A549 (cell line): ENCODE measurements at regions not wholly inside any gene's neighbourhood (a gene's known extent, or its start where the extent isn't known, plus 50 kb on each side); places are given as distances from the start of the nearest gene placed in this dataset.
"Not testable (repeated sequence)": the region's sequence is repeated elsewhere in the genome, so short reads cannot be mapped to it uniquely, and the experiment has no call there.

Experiments
- ATAC-seq, 2 experiments: fragments of 200-7000 bp in 1 of 2; fragments of >200 bp in 1 of 2; cut with Nextera tagmentation in 1 of 2; cut with Tn5 transposase in 1 of 2; 3 replicates each; pipeline versions ENCODE4 v1.8.0 to v1.9.1; 2018 to 2020; ENCODE audit warnings: mild to moderate bottlenecking in 1 of 2, moderate library complexity in 1 of 2
- CTCF ChIA-PET: fragments of 300-600 bp; sonication (Branson Sonifier 250); formaldehyde crosslinking; extraction: SDS; loops from one replicate; lab custom pipeline; 2021; ENCODE audit warnings: antibody characterized with exemption, inconsistent platforms; lab: Yijun Ruan, JAX
- POLR2A ChIA-PET: fragments of 350-600 bp; formaldehyde crosslinking; extraction: SDS; loops from one replicate; lab custom pipeline; 2021; ENCODE audit warnings: antibody characterized with exemption, inconsistent platforms; lab: Yijun Ruan, JAX
- DNase-seq, 2 experiments: peaks; one replicate each; pipeline versions ENCODE4 v3.0.0 to v3.0.0-alpha.2; 2011 to 2016; ENCODE audit warnings: low read depth in 1 of 2, low spot score in 1 of 2
- FAIRE-seq: peaks from 2 replicates; lab custom pipeline; 2011; peaks lifted over from hg19 to GRCh38; lab: Jason Lieb, UNC
- H3K27ac ChIP-seq, 2 experiments: fragments of >200 bp; sonication (Bioruptor Twin); formaldehyde crosslinking; 3 replicates each; pipeline ENCODE4 v1.5.1; 2016 to 2017
- H3K4me1 ChIP-seq: fragments of >200 bp; sonication (Bioruptor Twin); formaldehyde crosslinking; 3 replicates; pipeline ENCODE4 v1.6.1; 2016
- H3K4me2 ChIP-seq: fragments of >200 bp; sonication (Bioruptor Twin); formaldehyde crosslinking; 3 replicates; pipeline ENCODE4 v1.6.1; 2016
- H3K4me3 ChIP-seq: fragments of >200 bp; sonication (Bioruptor Twin); formaldehyde crosslinking; 3 replicates; pipeline ENCODE4 v1.5.1; 2016
- H3K9me3 ChIP-seq: fragments of >200 bp; sonication (Bioruptor Twin); formaldehyde crosslinking; 3 replicates; pipeline ENCODE4 v1.6.1; 2016
- ATOH8 ChIP-seq: fragments of 250-450 bp; sonication (Bioruptor Pico); IDR thresholded peaks from 2 replicates; pipeline ENCODE4 v1.5.0; 2020; ENCODE audit warnings: low read depth, mild to moderate bottlenecking, moderate library complexity
- CHD4 ChIP-seq: fragments of 200-600 bp; sonication (generic); IDR thresholded peaks from 2 replicates; pipeline ENCODE4 v1.6.1; 2016; ENCODE audit warnings: antibody characterized with exemption, mild to moderate bottlenecking, borderline replicate concordance
- EHMT2 ChIP-seq: fragments of 200-600 bp; sonication (generic); IDR thresholded peaks from 2 replicates; pipeline ENCODE4 v1.6.1; 2016; ENCODE audit warnings: antibody characterized with exemption, low read depth, mild to moderate bottlenecking, moderate library complexity
- EP300 ChIP-seq, 2 experiments: fragments of >200 bp; sonication (Bioruptor Twin); formaldehyde crosslinking; IDR thresholded peaks; 2 replicates in 1 of 2; 3 replicates in 1 of 2; pipeline ENCODE4 v1.6.1; 2016 to 2017
- GATA3 ChIP-seq: IDR thresholded peaks from 2 replicates; pipeline ENCODE4 v1.6.1; 2012; ENCODE audit warnings: borderline replicate concordance
- RNF2 ChIP-seq: fragments of 200-600 bp; sonication (generic); IDR thresholded peaks from 2 replicates; pipeline ENCODE4 v1.6.1; 2016; ENCODE audit warnings: low read depth, mild to moderate bottlenecking, antibody characterized with exemption, moderate library complexity, borderline replicate concordance
- ZC3H11A ChIP-seq: fragments of 450-650 bp; IDR thresholded peaks from 2 replicates; pipeline ENCODE4 v1.6.1; 2014; ENCODE audit warnings: antibody characterized with exemption, mild to moderate bottlenecking
- ZSCAN20 ChIP-seq: fragments of 250-450 bp; sonication (Bioruptor Pico); IDR thresholded peaks from 2 replicates; pipeline ENCODE4 v1.8.0; 2022; ENCODE audit warnings: mild to moderate bottlenecking, moderate library complexity
- WGBS: methylation state at CpG from one replicate; pipeline ENCODE4 v1.1.6; 2017; ENCODE audit errors: missing lambda C conversion rate; 5-methylcytosine and 5-hydroxymethylcytosine counted together
- TF ChIP-seq, protein P1 (sequence below): fragments of >200 bp; sonication (Bioruptor Twin); formaldehyde crosslinking; IDR thresholded peaks from 3 replicates; pipeline ENCODE4 v1.5.1; 2016

DNA sequence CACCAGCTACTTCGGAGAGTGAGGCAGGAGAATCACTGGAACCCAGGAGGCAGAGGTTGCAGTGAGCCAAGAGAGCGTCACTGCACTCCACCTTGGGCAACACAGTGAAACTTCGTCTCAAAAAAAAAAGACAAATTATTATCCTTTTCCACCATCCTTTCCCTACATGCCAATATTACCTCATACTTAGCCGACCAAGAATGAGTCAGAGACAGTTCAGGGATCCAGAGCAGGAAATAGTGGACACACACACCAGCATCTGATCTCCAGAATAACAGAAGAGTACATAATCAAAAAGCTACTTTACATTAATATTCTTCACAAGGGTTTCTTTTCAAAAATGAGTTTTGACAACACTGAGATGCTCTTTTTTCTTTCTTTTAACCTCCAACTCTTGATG is 185.4 kb downstream of the KDM5D start:
- ATAC-seq (no peak), FAIRE-seq (no peak), DNase-seq (no peak)
- ChIA-PET POLR2A (no interaction called here), CTCF (no interaction called here)
- no peak overlapping the region for H3K27ac ChIP-seq
- no peaks in the 10 kb centered on the region for H3K4me1 ChIP-seq
- TF ChIP-seq, protein P1, sequence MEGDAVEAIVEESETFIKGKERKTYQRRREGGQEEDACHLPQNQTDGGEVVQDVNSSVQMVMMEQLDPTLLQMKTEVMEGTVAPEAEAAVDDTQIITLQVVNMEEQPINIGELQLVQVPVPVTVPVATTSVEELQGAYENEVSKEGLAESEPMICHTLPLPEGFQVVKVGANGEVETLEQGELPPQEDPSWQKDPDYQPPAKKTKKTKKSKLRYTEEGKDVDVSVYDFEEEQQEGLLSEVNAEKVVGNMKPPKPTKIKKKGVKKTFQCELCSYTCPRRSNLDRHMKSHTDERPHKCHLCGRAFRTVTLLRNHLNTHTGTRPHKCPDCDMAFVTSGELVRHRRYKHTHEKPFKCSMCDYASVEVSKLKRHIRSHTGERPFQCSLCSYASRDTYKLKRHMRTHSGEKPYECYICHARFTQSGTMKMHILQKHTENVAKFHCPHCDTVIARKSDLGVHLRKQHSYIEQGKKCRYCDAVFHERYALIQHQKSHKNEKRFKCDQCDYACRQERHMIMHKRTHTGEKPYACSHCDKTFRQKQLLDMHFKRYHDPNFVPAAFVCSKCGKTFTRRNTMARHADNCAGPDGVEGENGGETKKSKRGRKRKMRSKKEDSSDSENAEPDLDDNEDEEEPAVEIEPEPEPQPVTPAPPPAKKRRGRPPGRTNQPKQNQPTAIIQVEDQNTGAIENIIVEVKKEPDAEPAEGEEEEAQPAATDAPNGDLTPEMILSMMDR, result no peak
- TF ChIP-seq ZC3H11A (no peak), EHMT2 (no peak), GATA3 (no peak)
- H3K4me3 ChIP-seq, result no peak overlapping the region
- 48% methylated on average over 4 of the region's 4 CpGs for WGBS
- H3K9me3 ChIP-seq, result no peaks in the 10 kb centered on the region; the same call in 2 of the 3 replicates
- H3K4me2 ChIP-seq, result no peak overlapping the region

- no peak overlapping the region for H3K4me3 ChIP-seq
- no peaks in the 10 kb centered on the region for H3K4me1 ChIP-seq
- H3K27ac ChIP-seq, result no peak overlapping the region
- WGBS, result 84% methylated on average over 12 of the region's 18 CpGs
- DNase-seq, result no peak
- no peaks in the 10 kb centered on the region for H3K9me3 ChIP-seq
- ATAC-seq, result no peak
- ChIA-PET CTCF (no interaction called here), POLR2A (no interaction called here)
- H3K4me2 ChIP-seq, result no peak overlapping the region
- FAIRE-seq, result no peak
- TF ChIP-seq ZSCAN20 (no peak), ATOH8 (CRISPR knock-in tag) (no peak)
- TF ChIP-seq, protein P1, result no peak
Observed at GRCh38 chrY:19549671-19550466, 194.7 kb downstream of the KDM5D start.

GRCh38 chrY:19541475-19542306 is 202.8 kb downstream of the KDM5D start:
- DNase-seq, result no peak
- Histone ChIP-seq H3K4me3 (no peak overlapping the region), H3K27ac (no peak overlapping the region), H3K4me2 (no peak overlapping the region), H3K4me1 (no peaks in the 10 kb centered on the region), H3K9me3 (no peaks in the 10 kb centered on the region)
- ChIA-PET CTCF (no interaction called here), POLR2A (no interaction called here)
- no peak for FAIRE-seq
- ATAC-seq, result no peak
- no peak for TF ChIP-seq RNF2
- TF ChIP-seq EP300 (IDR thresholded peaks at IDR 0.05), result no peak
- TF ChIP-seq CHD4, result no peak
- TF ChIP-seq, all 56 proteins: peak for 0
- WGBS, result 87% methylated on average over 31 of the region's 31 CpGs

- 0% methylated on average over 1 of the region's 14 CpGs for WGBS
- CTCF ChIA-PET, FAIRE-seq, H3K9me3 ChIP-seq, DNase-seq, POLR2A ChIA-PET: not testable (repeated sequence)
- Histone ChIP-seq H3K4me2 (peak overlapping the region; percentile 79), H3K27ac (peak overlapping the region; percentile 73 to 89), H3K4me3 (peak overlapping the region; percentile 44), H3K4me1 (peaks cover 16% of the 10 kb centered on the region; the same call in 2 of the 3 replicates)
- ATAC-seq, result peak; percentile 56 to 87; a peak in 4 of 6 replicates
Observed at GRCh38 chrY:19535697-19536096, 208.8 kb downstream of the KDM5D start.
